HFFc6 (cell line): ENCODE measurements at regions not wholly inside any gene's neighbourhood (a gene's known extent, or its start where the extent isn't known, plus 50 kb on each side); places are given as distances from the start of the nearest gene placed in this dataset.

Experiments used
- DNase-seq: peaks from one replicate; pipeline ENCODE4 v3.0.0-alpha.2; 2018
- H3K27ac Mint-ChIP-seq: 2 replicates; pipeline ENCODE4 v1.8.0; 2020; ENCODE audit warnings: mild to moderate bottlenecking, mixed read lengths
- H3K27me3 Mint-ChIP-seq: 2 replicates; pipeline ENCODE4 v1.8.0; 2021; ENCODE audit warnings: mild to moderate bottlenecking, moderate library complexity, mixed read lengths; ENCODE audit not compliant: insufficient read depth
- H3K36me3 Mint-ChIP-seq: 2 replicates; pipeline ENCODE4 v1.8.0; 2021; ENCODE audit warnings: low read depth, mixed read lengths
- H3K4me1 Mint-ChIP-seq: 2 replicates; pipeline ENCODE4 v1.8.0; 2020; ENCODE audit warnings: low read depth, mixed read lengths
- H3K4me3 Mint-ChIP-seq: 2 replicates; pipeline ENCODE4 v1.8.0; 2020; ENCODE audit warnings: mild to moderate bottlenecking, moderate library complexity, mixed read lengths
- H3K9me3 Mint-ChIP-seq: 2 replicates; pipeline ENCODE4 v1.8.0; 2020; ENCODE audit warnings: mild to moderate bottlenecking, mixed read lengths
- CTCF ChIP-seq: fragments of 200-600 bp; sonication (generic); IDR thresholded peaks from 2 replicates; pipeline ENCODE4 v1.5.0; 2021; ENCODE audit warnings: antibody characterized with exemption, mild to moderate bottlenecking

- peak; percentile 50 for DNase-seq
- Mint-ChIP-seq H3K27me3 (peaks cover 6% of the 10 kb centered on the region), H3K36me3 (peaks cover 12% of the 10 kb centered on the region), H3K9me3 (no peaks in the 10 kb centered on the region), H3K27ac (peak overlapping the region; percentile 81), H3K4me3 (peak overlapping the region; percentile 44; the same call in 1 of the 2 replicates), H3K4me1 (peaks cover 78% of the 10 kb centered on the region)
- TF ChIP-seq CTCF, result no peak
These were observed 171.6 kb upstream of the SVIL start for GRCh38 chr10:29806350-29806788.

GRCh38 chr10:29805134-29805723 is 170.5 kb upstream of the SVIL start:
- Mint-ChIP-seq H3K27me3 (peaks cover 4% of the 10 kb centered on the region), H3K27ac (no peak overlapping the region; the same call in 1 of the 2 replicates), H3K36me3 (peaks cover 8% of the 10 kb centered on the region), H3K4me1 (peaks cover 68% of the 10 kb centered on the region), H3K9me3 (no peaks in the 10 kb centered on the region), H3K4me3 (no peak overlapping the region)
- no peak for TF ChIP-seq CTCF
- DNase-seq, result no peak

GRCh38 chr10:29804025-29804852 is 169.5 kb upstream of the SVIL start:
- TF ChIP-seq CTCF, result no peak
- H3K36me3 Mint-ChIP-seq, result no peaks in the 10 kb centered on the region
- H3K27me3 Mint-ChIP-seq, result peaks cover 2% of the 10 kb centered on the region
- H3K4me3 Mint-ChIP-seq, result peak overlapping the region; percentile 78
- peaks cover 69% of the 10 kb centered on the region for H3K4me1 Mint-ChIP-seq
- H3K9me3 Mint-ChIP-seq, result no peaks in the 10 kb centered on the region
- H3K27ac Mint-ChIP-seq, result peak overlapping the region; percentile 92
- DNase-seq, result peak; percentile 82

- H3K27ac Mint-ChIP-seq, result no peak overlapping the region
- H3K4me1 Mint-ChIP-seq, result peaks cover 73% of the 10 kb centered on the region
- no peak for TF ChIP-seq CTCF
- no peak for DNase-seq
- no peaks in the 10 kb centered on the region for H3K9me3 Mint-ChIP-seq
- peaks cover 2% of the 10 kb centered on the region for H3K27me3 Mint-ChIP-seq
- no peaks in the 10 kb centered on the region for H3K36me3 Mint-ChIP-seq
- H3K4me3 Mint-ChIP-seq, result no peak overlapping the region
These were observed 167.4 kb upstream of the SVIL start for GRCh38 chr10:29802171-29802570.

- Mint-ChIP-seq H3K9me3 (no peaks in the 10 kb centered on the region), H3K4me3 (no peak overlapping the region; the same call in 1 of the 2 replicates), H3K27me3 (no peaks in the 10 kb centered on the region), H3K27ac (peak overlapping the region; percentile 8; the same call in 1 of the 2 replicates), H3K36me3 (no peaks in the 10 kb centered on the region), H3K4me1 (peaks cover 70% of the 10 kb centered on the region)
- DNase-seq, result no peak
- no peak for TF ChIP-seq CTCF
These were observed 164.3 kb upstream of the SVIL start for GRCh38 chr10:29798921-29799690.
